ENCODE measurements at regions not wholly inside any gene's neighbourhood (a gene's known extent, or its start where the extent isn't known, plus 50 kb on each side); places are given as distances from the start of the nearest gene placed in this dataset.

- no peaks in the 10 kb centered on the region for H3K36me3 ChIP-seq
- no peak overlapping the region for H3K9ac ChIP-seq (ENCODE audit: low read depth in 2 of 2, low read length in 2 of 2)
- no peaks in the 10 kb centered on the region for H3K9me3 ChIP-seq
- no peak for DNase-seq
- H3K27me3 ChIP-seq: no peaks in the 10 kb centered on the region
- TF ChIP-seq CTCF (IDR thresholded peaks at IDR 0.05): no peak
- no peak overlapping the region for H3K4me3 ChIP-seq
- no peaks in the 10 kb centered on the region for H3K4me1 ChIP-seq
- no peak overlapping the region for H3K27ac ChIP-seq
- intact Hi-C loops (cut with DNase I): no loop called here
These were observed 228.2 kb downstream of the CHRM2 start for GRCh38 chr7:137096607-137097006.

- Histone ChIP-seq H3K9me3 (no peaks in the 10 kb centered on the region), H3K9ac (ENCODE audit: low read depth in 2 of 2, low read length in 2 of 2) (no peak overlapping the region), H3K27ac (no peak overlapping the region), H3K27me3 (no peaks in the 10 kb centered on the region), H3K4me3 (no peak overlapping the region), H3K4me1 (no peaks in the 10 kb centered on the region), H3K36me3 (no peaks in the 10 kb centered on the region)
- no peak for TF ChIP-seq CTCF (IDR thresholded peaks at IDR 0.05)
- intact Hi-C loops (cut with DNase I): no loop called here
- DNase-seq: no peak
These were observed 224.7 kb downstream of the CHRM2 start for GRCh38 chr7:137093198-137093597.

GRCh38 chr7:137091396-137091795 lies 222.9 kb downstream of the CHRM2 start:
- Histone ChIP-seq H3K4me1 (no peaks in the 10 kb centered on the region), H3K4me3 (no peak overlapping the region), H3K27me3 (no peaks in the 10 kb centered on the region), H3K27ac (no peak overlapping the region), H3K36me3 (no peaks in the 10 kb centered on the region), H3K9me3 (no peaks in the 10 kb centered on the region), H3K9ac (ENCODE audit: low read depth in 2 of 2, low read length in 2 of 2) (no peak overlapping the region)
- intact Hi-C loops (cut with DNase I): no loop called here
- TF ChIP-seq CTCF (IDR thresholded peaks at IDR 0.05): no peak
- DNase-seq: no peak

GRCh38 chr7:137086896-137087295 lies 218.4 kb downstream of the CHRM2 start:
- Histone ChIP-seq H3K27me3 (no peaks in the 10 kb centered on the region), H3K36me3 (no peaks in the 10 kb centered on the region), H3K9ac (ENCODE audit: low read depth in 2 of 2, low read length in 2 of 2) (no peak overlapping the region), H3K4me3 (no peak overlapping the region), H3K9me3 (peaks cover 4% of the 10 kb centered on the region), H3K27ac (no peak overlapping the region), H3K4me1 (no peaks in the 10 kb centered on the region)
- no peak for TF ChIP-seq CTCF (IDR thresholded peaks at IDR 0.05)
- no peak for DNase-seq
- intact Hi-C loops (cut with DNase I): no loop called here

GRCh38 chr7:137084607-137085380 lies 216.3 kb downstream of the CHRM2 start:
- Histone ChIP-seq H3K9ac (ENCODE audit: low read depth in 2 of 2, low read length in 2 of 2) (no peak overlapping the region), H3K4me3 (no peak overlapping the region), H3K27me3 (no peaks in the 10 kb centered on the region), H3K27ac (no peak overlapping the region), H3K36me3 (no peaks in the 10 kb centered on the region), H3K9me3 (peaks cover 4% of the 10 kb centered on the region), H3K4me1 (no peaks in the 10 kb centered on the region)
- DNase-seq: no peak
- intact Hi-C loops (cut with DNase I): no loop called here
- no peak for TF ChIP-seq CTCF (IDR thresholded peaks at IDR 0.05)

All from colonic mucosa (tissue), 4 donors.